ENCODE measurements at regions not wholly inside any gene's neighbourhood (a gene's known extent, or its start where the extent isn't known, plus 50 kb on each side); places are given as distances from the start of the nearest gene placed in this dataset.

GRCh38 chr13:99626461-99627082 is 125.3 kb downstream of the TM9SF2 start:
- CTCF ChIA-PET: no interaction called here
- no TSS peak for BruUV-seq (replicated peaks)
- H3K27me3 ChIP-seq (ENCODE audit: insufficient read depth, low read depth): no peaks in the 10 kb centered on the region
- H2AFZ ChIP-seq: no peak overlapping the region
- no peaks in the 10 kb centered on the region for H3K9me2 ChIP-seq (ENCODE audit: insufficient read depth)
- no peaks in the 10 kb centered on the region for H3F3A ChIP-seq (ENCODE audit: insufficient read depth, low read depth)
- H3K4me2 ChIP-seq: no peak overlapping the region
- H3K79me2 ChIP-seq (ENCODE audit: low read depth): no peaks in the 10 kb centered on the region
- TF ChIP-seq CTCF (conservative IDR thresholded peaks at IDR 0.05) (no peak), EZH2 (IDR thresholded peaks at IDR 0.05; ENCODE audit: low read depth) (no peak)
- H3K27ac ChIP-seq: no peak overlapping the region
- H3K9me3 ChIP-seq (ENCODE audit: insufficient read depth, low read depth): no peaks in the 10 kb centered on the region
- H3K4me3 ChIP-seq: no peak overlapping the region
- no peaks in the 10 kb centered on the region for H3K36me3 ChIP-seq (ENCODE audit: low read depth)
- H4K20me1 ChIP-seq (ENCODE audit: insufficient read depth): peaks cover 4% of the 10 kb centered on the region; the same call in 1 of the 2 replicates
- POLR2A ChIA-PET (ENCODE audit: unreplicated experiment): no interaction called here
- no peaks in the 10 kb centered on the region for H3K4me1 ChIP-seq (replicated peaks; ENCODE audit: insufficient read depth)
- intact Hi-C loops (cut with micrococcal nuclease; ENCODE audit: unreplicated experiment): no loop called here
- DNase-seq: no peak

- no peaks in the 10 kb centered on the region for H3K9me3 ChIP-seq (ENCODE audit: insufficient read depth, low read depth)
- no TSS peak for BruUV-seq (replicated peaks)
- no peak overlapping the region for H3K27ac ChIP-seq
- no peaks in the 10 kb centered on the region for H3K79me2 ChIP-seq (ENCODE audit: low read depth)
- H3K27me3 ChIP-seq (ENCODE audit: insufficient read depth, low read depth): no peaks in the 10 kb centered on the region
- H3K4me1 ChIP-seq (replicated peaks; ENCODE audit: insufficient read depth): no peaks in the 10 kb centered on the region
- H4K20me1 ChIP-seq (ENCODE audit: insufficient read depth): peaks cover 4% of the 10 kb centered on the region; the same call in 1 of the 2 replicates
- H3K4me2 ChIP-seq: no peak overlapping the region
- POLR2A ChIA-PET (ENCODE audit: unreplicated experiment): no interaction called here
- TF ChIP-seq EZH2 (IDR thresholded peaks at IDR 0.05; ENCODE audit: low read depth) (no peak), CTCF (conservative IDR thresholded peaks at IDR 0.05) (no peak)
- H3K9me2 ChIP-seq (ENCODE audit: insufficient read depth): no peaks in the 10 kb centered on the region
- H2AFZ ChIP-seq: no peak overlapping the region
- H3F3A ChIP-seq (ENCODE audit: insufficient read depth, low read depth): no peaks in the 10 kb centered on the region
- H3K36me3 ChIP-seq (ENCODE audit: low read depth): no peaks in the 10 kb centered on the region
- intact Hi-C loops (cut with micrococcal nuclease; ENCODE audit: unreplicated experiment): no loop called here
- no peak overlapping the region for H3K4me3 ChIP-seq
- CTCF ChIA-PET: no interaction called here
- DNase-seq: no peak
Observed at GRCh38 chr13:99624936-99625540, 123.8 kb downstream of the TM9SF2 start.

GRCh38 chr13:99620806-99621205 is 119.5 kb downstream of the TM9SF2 start:
- intact Hi-C loops (cut with micrococcal nuclease; ENCODE audit: unreplicated experiment): no loop called here
- Histone ChIP-seq H3K79me2 (ENCODE audit: low read depth) (no peaks in the 10 kb centered on the region), H3K27me3 (ENCODE audit: insufficient read depth, low read depth) (no peaks in the 10 kb centered on the region), H3K4me2 (no peak overlapping the region), H3K9me3 (ENCODE audit: insufficient read depth, low read depth) (no peaks in the 10 kb centered on the region), H3F3A (ENCODE audit: insufficient read depth, low read depth) (no peaks in the 10 kb centered on the region), H3K9me2 (ENCODE audit: insufficient read depth) (no peaks in the 10 kb centered on the region), H3K4me1 (replicated peaks; ENCODE audit: insufficient read depth) (no peaks in the 10 kb centered on the region), H4K20me1 (ENCODE audit: insufficient read depth) (no peaks in the 10 kb centered on the region), H3K27ac (no peak overlapping the region), H3K36me3 (ENCODE audit: low read depth) (no peaks in the 10 kb centered on the region), H2AFZ (no peak overlapping the region), H3K4me3 (no peak overlapping the region)
- DNase-seq: no peak
- ChIA-PET CTCF (no interaction called here), POLR2A (ENCODE audit: unreplicated experiment) (no interaction called here)
- no peak for TF ChIP-seq CTCF (conservative IDR thresholded peaks at IDR 0.05)
- no peak for TF ChIP-seq EZH2 (IDR thresholded peaks at IDR 0.05; ENCODE audit: low read depth)
- no TSS peak for BruUV-seq (replicated peaks)
